ENCODE measurements at regions not wholly inside any gene's neighbourhood (a gene's known extent, or its start where the extent isn't known, plus 50 kb on each side); places are given as distances from the start of the nearest gene placed in this dataset.

DNA sequence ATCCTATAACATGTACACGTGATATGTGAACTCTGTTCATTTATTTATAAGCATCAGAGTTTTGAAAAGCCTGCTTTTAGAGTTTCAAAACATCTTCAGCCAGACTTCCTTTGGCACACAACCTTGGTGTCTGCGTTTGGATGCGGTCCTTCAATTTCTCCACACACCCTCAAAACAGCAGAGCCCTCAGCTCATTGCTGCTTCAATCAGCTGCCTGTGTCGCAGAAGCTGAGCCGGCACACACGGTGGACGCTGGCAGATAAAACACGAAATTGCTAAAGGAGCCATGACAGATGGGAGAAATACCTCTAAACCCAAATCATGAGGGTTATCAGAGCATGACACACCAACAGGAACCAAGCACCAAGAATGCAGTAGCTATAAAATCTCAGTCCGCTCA, 396.4 kb upstream of the AKR1E2 start (continued):
- TF ChIP-seq ZNF324 (CRISPR knock-in tag; IDR thresholded peaks at IDR 0.05), result no peak
- no peak for TF ChIP-seq ZNF133 (CRISPR knock-in tag; IDR thresholded peaks at IDR 0.05)
- TF ChIP-seq ZNF764 (CRISPR knock-in tag; IDR thresholded peaks at IDR 0.05; ENCODE audit: low read depth), result no peak
- no peak for TF ChIP-seq KAT8 (IDR thresholded peaks at IDR 0.05; ENCODE audit: low read depth)
- no peak for TF ChIP-seq FOXA3 (CRISPR knock-in tag; conservative IDR thresholded peaks at IDR 0.05 in 1 of 2, IDR thresholded peaks at IDR 0.05 in 1 of 2)
- no peak for TF ChIP-seq FOXK2 (conservative IDR thresholded peaks at IDR 0.05 in 1 of 2, IDR thresholded peaks at IDR 0.05 in 1 of 2; ENCODE audit: low read depth in 2 of 2)
- no peak for TF ChIP-seq TAL1 (IDR thresholded peaks at IDR 0.05)

GRCh38 chr10:4427532-4427931, 398.5 kb upstream of the AKR1E2 start:
- Histone ChIP-seq H3K4me1 (replicated peaks in 1 of 2; ENCODE audit: control insufficient read depth in 2 of 2, insufficient read depth in 2 of 2, low read length in 2 of 2) (no peaks in the 10 kb centered on the region), H2AFZ (ENCODE audit: low read depth, low read length) (no peak overlapping the region), H3K9me1 (ENCODE audit: control insufficient read depth, insufficient read depth, low read length) (no peaks in the 10 kb centered on the region), H3K27ac (ENCODE audit: extremely low read depth, low read depth, low read length) (no peak overlapping the region), H3K4me2 (ENCODE audit: insufficient read depth, low read length) (no peak overlapping the region), H3K27me3 (ENCODE audit: control insufficient read depth in 2 of 2, insufficient read depth in 2 of 2, low read length in 2 of 2) (no peaks in the 10 kb centered on the region), H3K36me3 (ENCODE audit: control insufficient read depth, insufficient read depth, low read length) (no peaks in the 10 kb centered on the region), H3K79me2 (ENCODE audit: control insufficient read depth, insufficient read depth, low read length) (no peaks in the 10 kb centered on the region), H3K4me3 (no peak overlapping the region), H3K9ac (ENCODE audit: insufficient read depth in 1 of 2, low read depth in 2 of 2, low read length in 2 of 2) (no peak overlapping the region), H3K9me3 (replicated peaks; ENCODE audit: control insufficient read depth, insufficient read depth, low read depth, low read length) (no peaks in the 10 kb centered on the region), H4K20me1 (replicated peaks; ENCODE audit: control insufficient read depth, insufficient read depth, low read length) (no peaks in the 10 kb centered on the region)
- POLR2A ChIA-PET, result no interaction called here
- no peak for ATAC-seq
- no peak for FAIRE-seq
- CTCF ChIA-PET (ENCODE audit: low intra/inter-chr PET ratio), result no interaction called here
- intact Hi-C loops (cut with micrococcal nuclease), result no loop called here
- WGBS (ENCODE audit: insufficient coverage, low coverage, missing lambda C conversion rate), result 0% methylated on average over 1 of the region's 1 CpG
- DNase-seq (ENCODE audit: extremely low read depth in 1 of 4, low spot score in 3 of 4), result no peak
- no TSS peak for BruUV-seq (replicated peaks)
- in situ Hi-C loops (cut with MboI), result no loop called here
- TF ChIP-seq NUFIP1 (IDR thresholded peaks at IDR 0.05; ENCODE audit: partially characterized antibody) (no peak), ZNF76 (CRISPR knock-in tag; IDR thresholded peaks at IDR 0.05; ENCODE audit: borderline replicate concordance) (no peak), POLR2B (IDR thresholded peaks at IDR 0.05; ENCODE audit: low read depth, partially characterized antibody) (no peak), NR4A1 (CRISPR knock-in tag; IDR thresholded peaks at IDR 0.05) (no peak), NR4A1 (tag; IDR thresholded peaks at IDR 0.05) (no peak), CBX5 (IDR thresholded peaks at IDR 0.05; ENCODE audit: borderline replicate concordance, low read depth) (no peak), ZNF445 (CRISPR knock-in tag; IDR thresholded peaks at IDR 0.05; ENCODE audit: low read depth) (no peak), ZEB2 (IDR thresholded peaks at IDR 0.05) (no peak)

Measured in K562 (cell line).